ENCODE measurements at regions not wholly inside any gene's neighbourhood (a gene's known extent, or its start where the extent isn't known, plus 50 kb on each side); places are given as distances from the start of the nearest gene placed in this dataset.

- H3K27me3 ChIP-seq (replicated peaks; ENCODE audit: control insufficient read depth, insufficient read depth, low read length), result no peaks in the 10 kb centered on the region
- no peak for TF ChIP-seq CTCF (IDR thresholded peaks at IDR 0.05; ENCODE audit: insufficient read depth, low read length, poor library complexity, severe bottlenecking)
- no peak for DNase-seq (ENCODE audit: extremely low read depth, insufficient read length)
- no peak overlapping the region for H3K4me3 ChIP-seq (replicated peaks; ENCODE audit: low read depth, low read length)
- H3K36me3 ChIP-seq (ENCODE audit: control insufficient read depth, insufficient read depth, low read length), result no peaks in the 10 kb centered on the region
Observed at GRCh38 chr12:88763536-88764100, 183.3 kb upstream of the KITLG start.

- Histone ChIP-seq H3K36me3 (ENCODE audit: control insufficient read depth, insufficient read depth, low read length) (no peaks in the 10 kb centered on the region), H3K4me3 (replicated peaks; ENCODE audit: low read depth, low read length) (no peak overlapping the region), H3K27me3 (replicated peaks; ENCODE audit: control insufficient read depth, insufficient read depth, low read length) (no peaks in the 10 kb centered on the region)
- DNase-seq (ENCODE audit: extremely low read depth, insufficient read length), result no peak
- TF ChIP-seq CTCF (IDR thresholded peaks at IDR 0.05; ENCODE audit: insufficient read depth, low read length, poor library complexity, severe bottlenecking), result no peak
Observed at GRCh38 chr12:88758176-88758575, 177.9 kb upstream of the KITLG start.

- DNase-seq (ENCODE audit: extremely low read depth, insufficient read length), result no peak
- Histone ChIP-seq H3K27me3 (replicated peaks; ENCODE audit: control insufficient read depth, insufficient read depth, low read length) (no peaks in the 10 kb centered on the region), H3K36me3 (ENCODE audit: control insufficient read depth, insufficient read depth, low read length) (no peaks in the 10 kb centered on the region), H3K4me3 (replicated peaks; ENCODE audit: low read depth, low read length) (no peak overlapping the region)
- no peak for TF ChIP-seq CTCF (IDR thresholded peaks at IDR 0.05; ENCODE audit: insufficient read depth, low read length, poor library complexity, severe bottlenecking)
Observed at GRCh38 chr12:88756917-88757316, 176.6 kb upstream of the KITLG start.

- Histone ChIP-seq H3K4me3 (replicated peaks; ENCODE audit: low read depth, low read length) (no peak overlapping the region), H3K27me3 (replicated peaks; ENCODE audit: control insufficient read depth, insufficient read depth, low read length) (no peaks in the 10 kb centered on the region), H3K36me3 (ENCODE audit: control insufficient read depth, insufficient read depth, low read length) (no peaks in the 10 kb centered on the region)
- DNase-seq (ENCODE audit: extremely low read depth, insufficient read length), result no peak
- TF ChIP-seq CTCF (IDR thresholded peaks at IDR 0.05; ENCODE audit: insufficient read depth, low read length, poor library complexity, severe bottlenecking), result no peak
Observed at GRCh38 chr12:88756153-88756552, 175.9 kb upstream of the KITLG start.

- TF ChIP-seq CTCF (IDR thresholded peaks at IDR 0.05; ENCODE audit: insufficient read depth, low read length, poor library complexity, severe bottlenecking), result no peak
Observed at GRCh38 chr12:88753707-88754106, 173.4 kb upstream of the KITLG start.

GRCh38 chr12:88753066-88753465 lies 172.8 kb upstream of the KITLG start:
- Histone ChIP-seq H3K36me3 (ENCODE audit: control insufficient read depth, insufficient read depth, low read length) (no peaks in the 10 kb centered on the region), H3K4me3 (replicated peaks; ENCODE audit: low read depth, low read length) (no peak overlapping the region), H3K27me3 (replicated peaks; ENCODE audit: control insufficient read depth, insufficient read depth, low read length) (no peaks in the 10 kb centered on the region)
- no peak for TF ChIP-seq CTCF (IDR thresholded peaks at IDR 0.05; ENCODE audit: insufficient read depth, low read length, poor library complexity, severe bottlenecking)
- DNase-seq (ENCODE audit: extremely low read depth, insufficient read length), result no peak

More at GRCh38 chr12:88753707-88754106, 173.4 kb upstream of the KITLG start:
- Histone ChIP-seq H3K36me3 (ENCODE audit: control insufficient read depth, insufficient read depth, low read length) (no peaks in the 10 kb centered on the region), H3K4me3 (replicated peaks; ENCODE audit: low read depth, low read length) (no peak overlapping the region), H3K27me3 (replicated peaks; ENCODE audit: control insufficient read depth, insufficient read depth, low read length) (no peaks in the 10 kb centered on the region)
- DNase-seq (ENCODE audit: extremely low read depth, insufficient read length), result no peak

Data from GM06990 (cell line).